Nephron progenitor cell (in vitro differentiated cells): ENCODE measurements at regions not wholly inside any gene's neighbourhood (a gene's known extent, or its start where the extent isn't known, plus 50 kb on each side); places are given as distances from the start of the nearest gene placed in this dataset.

Experiments used
- DNase-seq: peaks from one replicate; pipeline ENCODE4 v3.0.0; 2021
- H3K27ac Mint-ChIP-seq: 2 replicates; pipeline ENCODE4 v1.8.0; 2021; ENCODE audit warnings: mild to moderate bottlenecking, moderate library complexity, mixed read lengths
- H3K27me3 Mint-ChIP-seq: 2 replicates; pipeline ENCODE4 v1.8.0; 2021; ENCODE audit warnings: mild to moderate bottlenecking, low read depth, mixed read lengths; ENCODE audit not compliant: poor library complexity
- H3K36me3 Mint-ChIP-seq: 2 replicates; pipeline ENCODE4 v1.8.0; 2021; ENCODE audit warnings: low read depth, mixed read lengths
- H3K4me1 Mint-ChIP-seq: 2 replicates; pipeline ENCODE4 v1.8.0; 2021; ENCODE audit warnings: mixed read lengths
- H3K4me3 Mint-ChIP-seq: 2 replicates; pipeline ENCODE4 v1.8.0; 2021; ENCODE audit warnings: mild to moderate bottlenecking, moderate library complexity, mixed read lengths
- H3K9me3 Mint-ChIP-seq: 2 replicates; pipeline ENCODE4 v1.8.0; 2021; ENCODE audit warnings: mild to moderate bottlenecking, moderate library complexity, mixed read lengths
- TF ChIP-seq, protein P1 (sequence below): fragments of 200-600 bp; sonication (generic); IDR thresholded peaks from 2 replicates; pipeline ENCODE4 v1.5.0; 2021; ENCODE audit warnings: antibody characterized with exemption

DNA sequence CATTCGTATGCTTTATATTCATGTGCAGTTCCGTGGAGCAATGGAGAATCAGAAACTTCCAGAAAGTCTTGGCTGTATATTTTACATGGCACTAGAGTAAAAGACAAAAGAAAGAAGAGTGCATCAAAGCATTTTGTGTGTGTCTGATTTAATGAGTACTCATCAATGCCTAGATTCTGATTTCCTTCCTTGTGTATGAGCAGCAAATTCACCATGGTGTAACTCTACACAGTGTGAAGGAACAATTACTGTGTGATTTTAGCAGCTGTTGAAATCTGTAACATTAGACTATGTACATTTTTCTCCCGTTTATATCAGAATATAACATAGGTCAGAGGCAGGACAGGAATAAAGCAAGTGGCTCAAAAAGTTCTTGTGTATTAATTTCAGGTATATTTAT is 102.0 kb upstream of the TSC22D2 start:
- no peak for DNase-seq
- no peaks in the 10 kb centered on the region for H3K9me3 Mint-ChIP-seq
- peaks cover 66% of the 10 kb centered on the region for H3K4me1 Mint-ChIP-seq
- no peaks in the 10 kb centered on the region for H3K36me3 Mint-ChIP-seq
- TF ChIP-seq, protein P1, sequence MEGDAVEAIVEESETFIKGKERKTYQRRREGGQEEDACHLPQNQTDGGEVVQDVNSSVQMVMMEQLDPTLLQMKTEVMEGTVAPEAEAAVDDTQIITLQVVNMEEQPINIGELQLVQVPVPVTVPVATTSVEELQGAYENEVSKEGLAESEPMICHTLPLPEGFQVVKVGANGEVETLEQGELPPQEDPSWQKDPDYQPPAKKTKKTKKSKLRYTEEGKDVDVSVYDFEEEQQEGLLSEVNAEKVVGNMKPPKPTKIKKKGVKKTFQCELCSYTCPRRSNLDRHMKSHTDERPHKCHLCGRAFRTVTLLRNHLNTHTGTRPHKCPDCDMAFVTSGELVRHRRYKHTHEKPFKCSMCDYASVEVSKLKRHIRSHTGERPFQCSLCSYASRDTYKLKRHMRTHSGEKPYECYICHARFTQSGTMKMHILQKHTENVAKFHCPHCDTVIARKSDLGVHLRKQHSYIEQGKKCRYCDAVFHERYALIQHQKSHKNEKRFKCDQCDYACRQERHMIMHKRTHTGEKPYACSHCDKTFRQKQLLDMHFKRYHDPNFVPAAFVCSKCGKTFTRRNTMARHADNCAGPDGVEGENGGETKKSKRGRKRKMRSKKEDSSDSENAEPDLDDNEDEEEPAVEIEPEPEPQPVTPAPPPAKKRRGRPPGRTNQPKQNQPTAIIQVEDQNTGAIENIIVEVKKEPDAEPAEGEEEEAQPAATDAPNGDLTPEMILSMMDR: no peak
- no peak overlapping the region for H3K27ac Mint-ChIP-seq
- no peak overlapping the region for H3K4me3 Mint-ChIP-seq
- no peaks in the 10 kb centered on the region for H3K27me3 Mint-ChIP-seq

DNA sequence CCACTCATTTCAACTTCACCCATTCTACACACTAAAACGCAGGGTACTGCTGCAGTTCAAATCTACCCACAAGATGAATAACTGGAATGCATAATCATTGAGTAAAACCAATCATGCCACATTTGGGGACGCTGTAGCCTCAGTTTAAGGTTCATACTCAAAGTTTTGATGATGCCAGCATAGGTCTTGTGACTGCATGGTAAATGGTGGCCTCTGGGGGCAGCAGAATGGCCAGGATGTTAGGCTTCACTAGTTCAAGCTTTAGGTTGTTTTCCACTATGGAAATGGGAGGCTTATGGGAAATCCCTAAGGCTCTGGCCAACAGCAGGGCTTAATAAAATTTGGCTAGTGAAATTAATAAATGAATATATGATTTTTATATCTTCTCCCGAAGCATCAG is 104.3 kb upstream of the TSC22D2 start:
- TF ChIP-seq, protein P1: peak; percentile 26
- DNase-seq: no peak
- Mint-ChIP-seq H3K27me3 (no peaks in the 10 kb centered on the region), H3K36me3 (no peaks in the 10 kb centered on the region), H3K27ac (no peak overlapping the region), H3K9me3 (no peaks in the 10 kb centered on the region), H3K4me3 (no peak overlapping the region), H3K4me1 (peaks cover 84% of the 10 kb centered on the region)

DNA sequence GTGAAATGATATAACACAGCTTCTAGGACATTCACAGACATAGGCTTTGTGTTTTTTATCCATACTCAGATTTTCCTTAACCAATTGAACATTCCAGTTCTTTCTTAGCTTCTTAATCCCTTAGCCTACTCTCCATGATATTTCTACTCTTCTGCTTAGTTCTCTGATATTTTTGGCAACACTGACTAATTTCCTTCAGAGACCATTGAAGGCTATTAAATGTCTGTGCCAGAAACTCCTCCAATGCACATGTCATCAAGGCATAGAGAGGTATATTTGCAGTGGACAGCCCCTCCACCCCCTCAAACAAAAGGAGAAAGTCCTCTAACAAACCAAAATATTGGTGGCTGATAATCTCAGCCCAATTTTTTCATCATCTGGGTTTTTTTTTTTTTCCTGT is 105.9 kb upstream of the TSC22D2 start:
- Mint-ChIP-seq H3K4me3 (no peak overlapping the region), H3K4me1 (peaks cover 78% of the 10 kb centered on the region), H3K27me3 (no peaks in the 10 kb centered on the region), H3K9me3 (no peaks in the 10 kb centered on the region), H3K27ac (peak overlapping the region; percentile 73), H3K36me3 (no peaks in the 10 kb centered on the region)
- TF ChIP-seq, protein P1: no peak
- DNase-seq: no peak

DNA sequence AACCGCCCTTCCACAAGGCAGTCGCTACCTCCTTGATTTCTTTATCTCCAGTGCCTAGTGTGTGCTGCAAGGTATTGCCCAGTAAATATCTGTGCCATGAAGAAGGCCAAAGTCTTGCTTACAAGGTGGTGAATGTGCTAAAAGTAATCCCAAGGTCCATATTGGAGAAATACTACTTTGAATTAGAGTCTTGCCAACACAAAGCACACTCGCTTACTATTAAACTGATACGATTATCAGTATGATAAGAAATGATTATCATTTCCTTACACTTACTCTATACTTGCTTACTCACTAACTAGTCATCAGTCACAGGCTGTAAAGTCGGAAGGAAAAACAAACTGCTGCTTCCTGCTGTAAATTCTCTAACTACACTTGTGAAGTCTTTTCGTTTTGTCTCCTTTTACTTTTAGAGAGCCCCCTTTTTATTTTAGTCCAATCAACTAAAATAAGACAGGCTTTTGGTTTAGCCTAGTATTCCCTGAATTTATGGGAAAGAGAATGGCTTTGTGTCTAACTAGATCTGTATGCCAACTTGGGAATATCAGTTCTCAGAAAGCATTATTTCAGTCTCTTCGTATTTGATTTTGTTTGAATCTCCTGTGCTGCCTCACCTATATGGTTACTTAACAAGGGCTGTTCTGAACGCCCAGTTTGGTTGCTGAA is 107.1 kb upstream of the TSC22D2 start:
- Mint-ChIP-seq H3K9me3 (no peaks in the 10 kb centered on the region), H3K4me3 (no peak overlapping the region), H3K4me1 (peaks cover 83% of the 10 kb centered on the region), H3K36me3 (no peaks in the 10 kb centered on the region), H3K27ac (peak overlapping the region; percentile 88), H3K27me3 (no peaks in the 10 kb centered on the region)
- TF ChIP-seq, protein P1: no peak
- no peak for DNase-seq

DNA sequence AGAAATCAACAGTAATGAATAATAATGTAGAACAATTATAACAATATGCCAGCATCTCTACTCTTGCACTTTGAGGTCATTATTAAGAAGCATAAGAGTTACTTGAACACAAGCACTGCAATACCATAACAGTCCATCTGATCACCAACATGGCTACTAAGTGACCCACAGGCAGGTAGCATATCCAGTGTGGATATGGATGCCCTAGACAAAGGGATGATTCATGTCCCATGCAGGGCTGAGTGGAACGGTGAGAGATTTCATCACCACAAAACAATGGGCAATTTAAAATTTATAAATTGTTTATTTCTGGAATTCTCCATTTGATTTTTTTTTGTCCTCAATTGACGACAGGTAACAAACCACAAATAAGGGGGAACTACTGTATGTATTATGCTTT is 107.7 kb upstream of the TSC22D2 start:
- Mint-ChIP-seq H3K4me1 (peaks cover 86% of the 10 kb centered on the region), H3K36me3 (no peaks in the 10 kb centered on the region), H3K9me3 (no peaks in the 10 kb centered on the region), H3K27me3 (no peaks in the 10 kb centered on the region), H3K27ac (no peak overlapping the region), H3K4me3 (no peak overlapping the region)
- TF ChIP-seq, protein P1: no peak
- no peak for DNase-seq

DNA sequence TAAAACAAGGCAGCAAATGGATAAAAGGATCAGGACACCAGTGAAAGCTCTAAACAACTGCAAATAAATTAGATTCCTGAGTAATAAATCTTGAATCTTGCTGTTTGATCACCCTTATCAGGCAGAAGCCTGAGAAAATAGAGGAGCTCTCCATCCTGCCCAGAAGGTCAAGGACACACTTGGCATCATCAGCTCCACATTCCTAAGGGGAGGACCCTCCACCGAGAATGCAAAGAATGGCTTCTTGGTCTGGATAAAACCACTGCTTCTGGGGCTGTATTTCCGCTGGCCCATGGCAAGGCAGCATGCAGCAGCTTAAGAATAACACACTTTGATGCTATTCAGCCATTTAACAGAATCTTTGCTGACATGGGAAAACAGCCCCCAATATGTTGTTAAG is 108.9 kb upstream of the TSC22D2 start:
- Mint-ChIP-seq H3K4me1 (peaks cover 86% of the 10 kb centered on the region), H3K27me3 (no peaks in the 10 kb centered on the region)
- peak; percentile 46 for DNase-seq

More for the DNA sequence above, 108.9 kb upstream of the TSC22D2 start:
- no peaks in the 10 kb centered on the region for H3K36me3 Mint-ChIP-seq
- TF ChIP-seq, protein P1: no peak
- H3K4me3 Mint-ChIP-seq: no peak overlapping the region
- peak overlapping the region; percentile 56 for H3K27ac Mint-ChIP-seq
- H3K9me3 Mint-ChIP-seq: no peaks in the 10 kb centered on the region
